Skeletal muscle satellite cell (primary cell): ENCODE measurements at regions not wholly inside any gene's neighbourhood (a gene's known extent, or its start where the extent isn't known, plus 50 kb on each side); places are given as distances from the start of the nearest gene placed in this dataset.
A peak's percentile ranks its signal among the peaks of the same experiment; 100 is the strongest.

Experiments used
- H3K27me3 ChIP-seq: 2 replicates; pipeline ENCODE4 v1.7.0; 2013; ENCODE audit warnings: low read length; ENCODE audit not compliant: control insufficient read depth, insufficient read depth
- H3K36me3 ChIP-seq: 2 replicates; pipeline ENCODE4 v1.7.0; 2013; ENCODE audit warnings: mild to moderate bottlenecking, control low read depth, low read length; ENCODE audit not compliant: insufficient read depth
- H3K4me1 ChIP-seq: 2 replicates; pipeline ENCODE4 v1.7.0; 2013; ENCODE audit warnings: low read length; ENCODE audit not compliant: control insufficient read depth, insufficient read depth
- H3K4me2 ChIP-seq: 2 replicates; pipeline ENCODE4 v1.7.0; 2013; ENCODE audit warnings: mild to moderate bottlenecking, low read length
- H3K4me3 ChIP-seq: 2 replicates; pipeline ENCODE4 v1.7.0; 2013; ENCODE audit warnings: low read length
- H3K9ac ChIP-seq: 2 replicates; pipeline ENCODE4 v1.7.0; 2013; ENCODE audit warnings: mild to moderate bottlenecking, low read depth, low read length, moderate library complexity
- H3K9me3 ChIP-seq: replicated peaks from 2 replicates; pipeline ENCODE4 v1.7.0; 2013; ENCODE audit warnings: mild to moderate bottlenecking, control low read depth, low read length

DNA sequence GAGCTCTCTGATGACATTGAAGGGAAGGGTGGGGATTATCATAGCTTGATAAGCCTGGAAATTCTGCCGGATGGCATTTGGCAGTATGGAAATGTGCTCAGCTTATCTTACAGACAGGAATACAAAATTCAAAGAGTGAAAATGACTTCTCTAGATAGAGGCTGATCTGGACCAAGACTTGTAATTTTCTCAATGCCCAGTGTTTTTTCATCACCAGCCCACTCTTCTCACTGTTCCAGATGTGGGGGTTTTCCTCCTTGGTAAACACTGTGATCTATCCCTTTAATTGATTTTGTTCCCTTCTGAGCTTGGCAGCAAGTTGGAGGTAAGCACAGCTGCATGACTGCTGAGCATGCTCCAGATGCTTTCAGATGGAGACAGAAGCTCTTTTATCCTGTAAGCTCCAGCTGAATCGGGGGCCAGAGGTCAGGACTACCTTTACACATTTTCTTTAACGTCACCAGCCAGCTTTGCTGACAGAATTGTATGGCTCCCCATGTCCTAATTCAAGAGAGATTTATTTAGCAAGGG, 287.4 kb upstream of the TCF4 start:
- H3K9me3 ChIP-seq, result no peaks in the 10 kb centered on the region
- no peak overlapping the region for H3K4me2 ChIP-seq
- no peak overlapping the region for H3K4me3 ChIP-seq
- H3K4me1 ChIP-seq, result peaks cover 8% of the 10 kb centered on the region
- H3K9ac ChIP-seq, result no peak overlapping the region
- no peaks in the 10 kb centered on the region for H3K36me3 ChIP-seq
- no peaks in the 10 kb centered on the region for H3K27me3 ChIP-seq

DNA sequence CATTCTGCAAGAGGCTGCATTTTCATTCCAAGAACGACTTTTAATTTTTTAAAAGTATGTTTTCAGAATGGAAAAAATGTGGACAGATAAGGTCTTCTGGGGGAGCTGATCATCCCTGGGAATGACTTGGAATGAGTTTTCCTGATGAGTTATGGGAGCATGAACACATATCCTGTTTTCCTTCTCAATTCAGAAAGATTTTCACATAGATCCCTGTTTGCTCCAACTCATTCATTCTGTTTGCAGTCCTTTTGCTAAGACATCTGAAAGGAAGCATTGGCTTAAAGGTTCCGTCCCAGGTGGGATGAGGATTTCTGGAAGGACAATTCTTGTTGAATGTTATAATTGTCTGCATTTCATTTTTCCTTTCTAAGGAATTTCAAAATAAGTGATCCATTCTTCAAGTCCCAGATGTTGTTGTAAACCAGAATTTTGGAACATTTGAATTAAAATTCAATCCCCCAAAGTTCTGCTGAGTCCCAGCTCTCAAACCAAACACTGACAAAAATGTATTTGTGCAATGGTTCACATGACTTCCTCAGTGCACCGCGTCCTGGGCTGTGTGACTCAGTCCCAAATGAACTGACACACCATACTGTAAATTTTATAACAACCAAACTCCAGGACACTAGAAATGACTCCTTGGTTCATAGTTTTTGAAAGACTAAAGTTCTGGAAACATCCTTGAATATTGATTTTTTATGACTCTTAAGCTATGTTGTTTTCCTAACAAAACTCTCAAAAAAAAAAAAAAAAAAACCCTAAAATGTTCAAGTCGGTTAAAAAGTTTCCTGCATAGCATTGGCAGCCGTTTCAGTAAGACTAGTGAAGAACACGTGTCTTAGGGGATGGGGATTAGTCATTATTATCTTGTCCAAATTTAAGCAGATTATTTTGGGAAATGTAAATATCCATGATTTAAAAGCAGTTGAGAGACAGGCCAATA, 281.8 kb upstream of the TCF4 start:
- Histone ChIP-seq H3K4me3 (peak overlapping the region; percentile 8), H3K4me2 (peak overlapping the region; percentile 32)

GRCh38 chr18:55868909-55869308, 280.9 kb upstream of the TCF4 start:
- H3K27me3 ChIP-seq, result no peaks in the 10 kb centered on the region
- no peaks in the 10 kb centered on the region for H3K9me3 ChIP-seq
- H3K4me3 ChIP-seq, result no peak overlapping the region
- no peaks in the 10 kb centered on the region for H3K36me3 ChIP-seq
- no peak overlapping the region for H3K9ac ChIP-seq
- peak overlapping the region; percentile 32 for H3K4me2 ChIP-seq
- H3K4me1 ChIP-seq, result peaks cover 46% of the 10 kb centered on the region

More for the DNA sequence above, 281.8 kb upstream of the TCF4 start:
- Histone ChIP-seq H3K27me3 (no peaks in the 10 kb centered on the region), H3K9me3 (no peaks in the 10 kb centered on the region), H3K9ac (no peak overlapping the region), H3K36me3 (no peaks in the 10 kb centered on the region), H3K4me1 (peaks cover 37% of the 10 kb centered on the region)

- H3K9me3 ChIP-seq, result no peaks in the 10 kb centered on the region
- no peaks in the 10 kb centered on the region for H3K36me3 ChIP-seq
- no peak overlapping the region for H3K4me2 ChIP-seq
- no peak overlapping the region for H3K4me3 ChIP-seq
- no peak overlapping the region for H3K9ac ChIP-seq
- H3K4me1 ChIP-seq, result peaks cover 59% of the 10 kb centered on the region
- H3K27me3 ChIP-seq, result no peaks in the 10 kb centered on the region
These were observed 278.9 kb upstream of the TCF4 start for GRCh38 chr18:55866886-55867285.

DNA sequence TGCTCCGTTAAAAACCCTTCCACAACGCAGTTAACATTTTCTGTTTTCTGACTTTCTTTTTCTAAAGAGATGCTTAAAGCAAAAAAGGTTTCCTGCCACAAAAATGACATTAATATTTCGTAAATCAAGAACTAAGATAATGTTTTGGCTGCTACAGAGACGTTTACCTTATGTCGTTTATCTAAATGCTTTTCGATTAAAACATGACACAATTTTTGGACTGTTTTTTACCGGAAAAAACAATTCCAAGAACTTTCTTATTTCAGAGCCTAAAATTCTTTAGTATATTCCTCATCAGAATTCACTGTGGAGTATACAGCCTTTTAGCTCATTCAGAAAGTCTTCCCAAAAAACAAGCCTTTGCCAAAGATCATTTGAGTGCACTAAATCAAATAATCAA, 278.0 kb upstream of the TCF4 start:
- Histone ChIP-seq H3K27me3 (no peaks in the 10 kb centered on the region), H3K4me2 (peak overlapping the region; percentile 51), H3K9ac (no peak overlapping the region), H3K4me3 (no peak overlapping the region), H3K9me3 (no peaks in the 10 kb centered on the region), H3K36me3 (no peaks in the 10 kb centered on the region), H3K4me1 (peaks cover 59% of the 10 kb centered on the region)

- Histone ChIP-seq H3K4me1 (peaks cover 51% of the 10 kb centered on the region), H3K9me3 (no peaks in the 10 kb centered on the region), H3K4me2 (no peak overlapping the region), H3K4me3 (no peak overlapping the region), H3K36me3 (no peaks in the 10 kb centered on the region), H3K27me3 (no peaks in the 10 kb centered on the region), H3K9ac (no peak overlapping the region)
These were observed 276.3 kb upstream of the TCF4 start for GRCh38 chr18:55864281-55864680.

- Histone ChIP-seq H3K4me2 (peak overlapping the region; percentile 86), H3K9ac (no peak overlapping the region), H3K36me3 (no peaks in the 10 kb centered on the region), H3K4me3 (no peak overlapping the region), H3K9me3 (no peaks in the 10 kb centered on the region), H3K27me3 (no peaks in the 10 kb centered on the region), H3K4me1 (peaks cover 49% of the 10 kb centered on the region)
These were observed 275.9 kb upstream of the TCF4 start for GRCh38 chr18:55863876-55864275.

DNA sequence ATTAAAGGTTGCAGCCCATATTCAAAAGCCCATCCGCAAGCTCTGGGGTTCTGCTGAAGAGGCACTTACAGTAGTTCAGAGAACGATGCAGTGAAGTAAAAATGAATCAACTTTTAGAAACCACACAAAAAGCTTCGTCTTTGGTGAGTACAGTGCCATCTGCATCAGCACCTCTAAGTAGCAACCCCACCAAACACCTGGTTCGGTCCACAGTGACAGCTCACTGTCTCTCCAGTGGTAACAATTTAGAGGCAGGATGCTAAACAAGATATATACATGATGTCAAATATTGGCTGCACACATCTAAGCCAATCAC, 275.4 kb upstream of the TCF4 start:
- Histone ChIP-seq H3K4me3 (peak overlapping the region; percentile 60), H3K36me3 (no peaks in the 10 kb centered on the region), H3K9ac (peak overlapping the region; percentile 4)

GRCh38 chr18:55862693-55863390, 274.9 kb upstream of the TCF4 start:
- peak overlapping the region; percentile 60 for H3K4me3 ChIP-seq

More for the DNA sequence above, 275.4 kb upstream of the TCF4 start:
- Histone ChIP-seq H3K27me3 (no peaks in the 10 kb centered on the region), H3K4me1 (peaks cover 48% of the 10 kb centered on the region), H3K9me3 (no peaks in the 10 kb centered on the region), H3K4me2 (peak overlapping the region; percentile 86)

GRCh38 chr18:55861266-55861665, 273.3 kb upstream of the TCF4 start:
- H3K4me3 ChIP-seq, result no peak overlapping the region
- no peak overlapping the region for H3K4me2 ChIP-seq
- peaks cover 59% of the 10 kb centered on the region for H3K4me1 ChIP-seq
- no peaks in the 10 kb centered on the region for H3K27me3 ChIP-seq
- H3K36me3 ChIP-seq, result no peaks in the 10 kb centered on the region
- H3K9me3 ChIP-seq, result no peaks in the 10 kb centered on the region
- H3K9ac ChIP-seq, result no peak overlapping the region

More at GRCh38 chr18:55862693-55863390, 274.9 kb upstream of the TCF4 start:
- Histone ChIP-seq H3K4me2 (peak overlapping the region; percentile 86), H3K9ac (peak overlapping the region; percentile 4), H3K9me3 (no peaks in the 10 kb centered on the region), H3K4me1 (peaks cover 53% of the 10 kb centered on the region), H3K36me3 (no peaks in the 10 kb centered on the region), H3K27me3 (no peaks in the 10 kb centered on the region)

- no peaks in the 10 kb centered on the region for H3K36me3 ChIP-seq
- no peaks in the 10 kb centered on the region for H3K27me3 ChIP-seq
- H3K9me3 ChIP-seq, result no peaks in the 10 kb centered on the region
- H3K4me3 ChIP-seq, result peak overlapping the region; percentile 69
- H3K4me2 ChIP-seq, result peak overlapping the region; percentile 91
- peak overlapping the region; percentile 43 for H3K9ac ChIP-seq
- peaks cover 45% of the 10 kb centered on the region for H3K4me1 ChIP-seq
These were observed 270.9 kb upstream of the TCF4 start for GRCh38 chr18:55858661-55859515.
